Activated CD8-positive, alpha-beta T cell treated with anti-CD3 and anti-CD28 coated beads for 36 hours (primary cell): ENCODE measurements at regions not wholly inside any gene's neighbourhood (a gene's known extent, or its start where the extent isn't known, plus 50 kb on each side); places are given as distances from the start of the nearest gene placed in this dataset.

Experiments used
- ATAC-seq: fragments of 200-7000 bp; cut with Tn5 transposase; one replicate; pipeline ENCODE4 v1.10.0; 2021; ENCODE audit warnings: mild to moderate bottlenecking, moderate library complexity
- CTCF ChIA-PET: fragments of 350-600 bp; sonication (Branson Sonifier 250); formaldehyde crosslinking; loops from one replicate; lab custom pipeline; 2021; ENCODE audit warnings: antibody characterized with exemption; lab: Charles Lee
- POLR2A ChIA-PET: fragments of 350-600 bp; sonication (Branson Sonifier 250); formaldehyde crosslinking; loops from one replicate; lab custom pipeline; 2021; ENCODE audit warnings: antibody characterized with exemption; lab: Charles Lee
- DNase-seq: peaks from one replicate; pipeline ENCODE4 v3.0.0-alpha.2; 2020
- H3K27ac Mint-ChIP-seq: one replicate; pipeline ENCODE4 v1.8.0; 2021; ENCODE audit warnings: mild to moderate bottlenecking, mixed read lengths
- H3K27me3 Mint-ChIP-seq: one replicate; pipeline ENCODE4 v1.8.0; 2021; ENCODE audit warnings: mixed read lengths
- H3K36me3 Mint-ChIP-seq: one replicate; pipeline ENCODE4 v1.8.0; 2021; ENCODE audit warnings: low read depth, mixed read lengths
- H3K4me1 Mint-ChIP-seq: one replicate; pipeline ENCODE4 v1.8.0; 2021; ENCODE audit warnings: low read depth, mixed read lengths
- H3K4me3 Mint-ChIP-seq: one replicate; pipeline ENCODE4 v1.8.0; 2021; ENCODE audit warnings: mild to moderate bottlenecking, moderate library complexity, mixed read lengths
- H3K9me3 Mint-ChIP-seq: one replicate; pipeline ENCODE4 v1.8.0; 2021; ENCODE audit warnings: mixed read lengths
- CTCF ChIP-seq: fragments of 200-600 bp; IDR thresholded peaks from one replicate; pipeline ENCODE4 v1.8.0; 2022; ENCODE audit warnings: antibody characterized with exemption, mild to moderate bottlenecking
- intact Hi-C: fragments of 100-400 bp; cut with micrococcal nuclease; formaldehyde crosslinking; loops from one replicate; pipeline ENCODE4 v1.10.0; 2022

- no peaks in the 10 kb centered on the region for H3K9me3 Mint-ChIP-seq
- no peak for ATAC-seq
- H3K36me3 Mint-ChIP-seq = no peaks in the 10 kb centered on the region
- no peak overlapping the region for H3K27ac Mint-ChIP-seq
- CTCF ChIA-PET = interaction anchor here (0.6 to 1.6 kb wide), 3 partner anchors 9 to 17 kb away, joined by 3 to 4 read pairs (median 3); no protein-coding TSS in a partner anchor
- TF ChIP-seq CTCF = no peak
- intact Hi-C loops = no loop called here
- DNase-seq = no peak
- no peaks in the 10 kb centered on the region for H3K4me1 Mint-ChIP-seq
- no peaks in the 10 kb centered on the region for H3K27me3 Mint-ChIP-seq
- no peak overlapping the region for H3K4me3 Mint-ChIP-seq
- POLR2A ChIA-PET = no interaction called here
Observed at GRCh38 chr18:2121224-2121623, 450.1 kb downstream of the METTL4 start.

- Mint-ChIP-seq H3K9me3 (no peaks in the 10 kb centered on the region), H3K36me3 (no peaks in the 10 kb centered on the region), H3K27me3 (no peaks in the 10 kb centered on the region), H3K27ac (no peak overlapping the region), H3K4me3 (no peak overlapping the region), H3K4me1 (no peaks in the 10 kb centered on the region)
- intact Hi-C loops = no loop called here
- no peak for TF ChIP-seq CTCF
- ChIA-PET POLR2A (no interaction called here), CTCF (no interaction called here)
- DNase-seq (no peak), ATAC-seq (no peak)
Observed at GRCh38 chr18:2123077-2123476, 448.2 kb downstream of the METTL4 start.

- DNase-seq (no peak), ATAC-seq (no peak)
- intact Hi-C loops = no loop called here
- Mint-ChIP-seq H3K36me3 (no peaks in the 10 kb centered on the region), H3K4me1 (no peaks in the 10 kb centered on the region), H3K9me3 (no peaks in the 10 kb centered on the region), H3K4me3 (no peak overlapping the region), H3K27ac (no peak overlapping the region), H3K27me3 (peaks cover 8% of the 10 kb centered on the region)
- ChIA-PET POLR2A (no interaction called here), CTCF (interaction anchor here (1.0 kb wide), 1 partner anchor 30 kb away, joined by 3 read pairs; no protein-coding TSS in a partner anchor)
- no peak for TF ChIP-seq CTCF
Observed at GRCh38 chr18:2134364-2134763, 436.9 kb downstream of the METTL4 start.

GRCh38 chr18:2135309-2135708, 436.0 kb downstream of the METTL4 start:
- Mint-ChIP-seq H3K36me3 (no peaks in the 10 kb centered on the region), H3K9me3 (no peaks in the 10 kb centered on the region), H3K27me3 (peaks cover 7% of the 10 kb centered on the region), H3K27ac (no peak overlapping the region), H3K4me3 (no peak overlapping the region), H3K4me1 (no peaks in the 10 kb centered on the region)
- no peak for DNase-seq
- POLR2A ChIA-PET = no interaction called here
- CTCF ChIA-PET = interaction anchor here (0.8 kb wide), 1 partner anchor 31 kb away, joined by 3 read pairs; no protein-coding TSS in a partner anchor
- intact Hi-C loops = no loop called here
- ATAC-seq = no peak
- no peak for TF ChIP-seq CTCF

- POLR2A ChIA-PET = no interaction called here
- Mint-ChIP-seq H3K9me3 (no peaks in the 10 kb centered on the region), H3K27ac (no peak overlapping the region), H3K4me1 (no peaks in the 10 kb centered on the region), H3K27me3 (peaks cover 7% of the 10 kb centered on the region), H3K36me3 (no peaks in the 10 kb centered on the region), H3K4me3 (no peak overlapping the region)
- no peak for ATAC-seq
- intact Hi-C loops = no loop called here
- CTCF ChIA-PET = no interaction called here
- no peak for DNase-seq
- TF ChIP-seq CTCF = no peak
Observed at GRCh38 chr18:2138552-2138951, 432.8 kb downstream of the METTL4 start.
